CD4-positive, alpha-beta T cell treated with Interleukin-4 for 4 hours (primary cell): ENCODE measurements at regions not wholly inside any gene's neighbourhood (a gene's known extent, or its start where the extent isn't known, plus 50 kb on each side); places are given as distances from the start of the nearest gene placed in this dataset.
"Not testable (repeated sequence)": the region's sequence is repeated elsewhere in the genome, so short reads cannot be mapped to it uniquely, and the experiment has no call there.

Experiments used
- DNase-seq: peaks from one replicate; pipeline ENCODE4 v3.0.0-alpha.2; 2020

DNA sequence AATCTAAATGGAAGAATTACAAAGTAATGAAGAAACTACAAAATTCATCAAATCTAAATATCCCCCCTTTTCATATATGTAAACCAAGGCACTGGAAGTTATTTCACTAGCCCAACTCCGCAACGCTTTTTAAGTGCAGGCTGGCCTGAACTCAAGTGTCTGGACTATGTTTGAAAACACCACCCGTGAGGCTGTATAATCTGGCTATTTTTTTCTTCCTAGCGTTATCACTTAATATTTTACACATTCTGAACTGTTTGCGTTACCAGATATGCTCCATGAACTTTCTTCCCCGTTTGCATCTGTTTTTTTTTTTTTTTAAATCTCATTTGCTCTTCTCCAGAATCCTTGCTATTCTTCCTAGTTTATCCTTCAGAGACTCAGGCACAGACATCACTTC lies 619.5 kb upstream of the CBLB start:
- DNase-seq = no peak

DNA sequence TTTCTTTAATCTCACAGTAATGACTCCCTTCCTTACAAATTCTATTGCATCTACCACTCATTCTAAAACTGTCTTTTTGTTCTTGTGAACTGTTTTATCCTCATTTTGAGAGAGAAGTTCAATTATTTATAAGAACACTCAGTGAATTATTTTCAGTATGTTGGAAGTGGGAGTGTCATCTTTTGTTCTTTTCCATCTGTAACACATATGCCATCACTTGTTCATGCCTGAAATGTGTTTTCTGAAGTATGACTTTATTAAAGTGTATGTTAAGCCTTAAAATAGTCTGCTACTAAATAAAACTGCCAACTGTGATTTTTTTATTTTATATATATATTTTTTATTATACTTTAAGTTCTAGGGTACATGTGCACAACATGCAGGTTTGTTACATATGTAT lies 623.0 kb upstream of the CBLB start:
- no peak for DNase-seq

DNA sequence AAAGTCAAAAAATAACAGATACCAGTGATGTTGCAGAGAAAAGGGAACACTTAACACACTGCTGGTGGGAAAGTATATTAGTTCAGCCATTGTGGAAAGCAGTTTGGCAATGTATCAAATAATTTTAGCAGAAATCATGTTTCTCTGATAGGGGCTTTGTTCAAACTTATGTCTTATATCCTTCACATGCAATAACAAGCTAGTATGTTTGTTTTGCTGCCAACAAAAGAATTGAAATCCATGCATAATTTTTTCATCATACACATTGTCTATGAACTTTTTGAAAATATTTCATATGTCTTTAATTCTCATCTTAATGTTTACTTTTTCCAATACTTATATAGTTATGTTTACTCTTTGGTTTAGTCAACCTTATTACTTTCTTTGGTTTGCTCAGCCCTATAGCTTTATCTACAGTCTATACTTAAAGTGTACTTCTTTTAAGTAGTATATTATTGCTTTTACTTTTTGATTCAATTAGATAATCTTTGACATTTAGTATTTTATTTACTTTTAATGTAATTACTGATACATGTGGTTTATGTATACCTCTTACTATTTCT lies 639.6 kb upstream of the CBLB start:
- no peak for DNase-seq

DNA sequence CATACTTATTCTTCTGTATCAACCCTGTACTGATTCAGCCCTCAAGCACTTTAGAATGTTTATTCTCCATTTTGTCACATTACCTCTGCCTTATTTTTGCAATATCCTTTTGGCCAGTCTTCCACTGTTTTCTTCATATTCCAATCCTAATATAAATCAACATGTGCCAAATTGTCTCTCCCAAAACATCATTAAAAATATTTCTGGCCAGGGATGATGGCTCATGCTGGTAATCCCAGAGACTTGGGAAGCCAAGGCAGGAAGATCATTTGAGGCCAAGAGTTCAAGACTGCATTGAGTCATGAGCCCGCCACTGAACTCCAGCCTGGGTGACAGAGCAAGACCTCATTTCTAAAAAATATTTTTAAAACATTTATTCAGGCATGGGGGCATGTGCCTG lies 641.4 kb upstream of the CBLB start:
- no peak for DNase-seq

DNA sequence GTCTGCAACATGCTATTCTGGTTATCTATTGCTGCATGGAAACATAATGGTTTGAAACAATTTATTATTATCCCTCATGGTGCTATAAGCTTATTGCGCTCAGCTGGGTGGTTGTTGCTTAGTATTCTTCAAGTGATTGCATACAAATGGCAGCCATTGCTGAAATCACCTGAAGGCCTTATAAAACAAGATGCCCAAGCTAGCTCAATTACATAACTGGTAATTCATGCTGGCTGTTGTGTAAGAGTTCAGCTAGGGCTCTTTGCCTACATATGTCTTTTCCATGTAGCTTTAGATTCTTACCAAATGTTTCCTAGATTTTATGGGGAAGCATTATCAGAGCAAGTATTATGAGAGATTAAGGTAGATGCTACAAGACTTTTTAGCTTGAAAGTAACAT lies 644.0 kb upstream of the CBLB start:
- DNase-seq = no peak

DNA sequence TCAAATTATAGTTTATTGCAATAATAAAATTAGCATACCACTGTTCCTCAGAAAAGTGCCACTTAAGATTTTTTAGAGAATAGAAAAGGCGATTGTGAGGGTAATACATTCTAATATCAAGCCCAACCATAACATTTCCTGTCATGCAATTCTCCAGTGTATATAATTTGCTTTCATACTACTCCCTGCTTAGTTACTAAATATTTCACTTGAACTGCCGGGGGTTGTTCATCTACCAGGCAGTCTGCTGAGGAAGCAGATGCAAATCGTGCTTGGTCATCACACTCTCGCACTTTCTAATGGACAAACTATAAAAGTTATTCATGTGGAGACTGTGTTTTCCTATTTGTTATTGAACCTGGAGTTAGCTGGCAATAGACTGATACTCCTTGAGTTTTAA lies 645.6 kb upstream of the CBLB start:
- DNase-seq = no peak

DNA sequence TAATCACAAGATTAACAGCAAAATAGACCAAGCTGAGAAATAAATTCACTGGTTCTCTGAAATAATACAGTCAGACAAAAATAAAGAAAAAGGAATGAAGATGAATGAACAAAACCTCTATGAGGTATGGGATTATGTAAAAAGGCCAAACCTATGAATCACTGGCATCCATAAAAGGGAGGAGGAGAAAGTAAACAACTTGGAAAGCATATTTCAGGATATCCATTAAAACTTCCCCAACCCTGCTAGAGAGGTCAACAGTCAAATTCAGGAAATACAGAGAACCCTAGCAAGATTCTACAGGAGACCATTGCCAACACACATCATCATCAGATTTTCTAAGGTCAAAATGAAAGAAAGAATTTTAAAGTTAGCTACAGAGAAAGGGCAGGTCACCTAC lies 649.7 kb upstream of the CBLB start:
- DNase-seq = no peak

DNA sequence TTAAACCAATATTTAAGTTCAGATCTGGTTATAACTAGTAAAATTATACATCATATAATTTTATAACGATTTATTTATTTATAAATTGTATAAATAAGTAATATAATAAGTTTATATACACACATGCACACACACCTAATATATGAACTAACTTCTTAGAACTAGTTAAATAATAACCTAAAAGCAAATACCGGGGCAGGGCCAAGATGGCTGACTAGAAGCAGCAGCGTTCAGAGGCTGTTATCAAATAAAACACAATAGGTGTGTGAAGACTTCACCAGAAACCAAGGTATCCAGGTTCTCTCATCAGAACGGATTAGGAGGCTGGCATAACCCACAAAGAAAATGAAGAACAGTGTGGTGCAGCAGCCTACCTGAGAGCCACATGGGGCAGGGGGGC lies 653.6 kb upstream of the CBLB start:
- no peak for DNase-seq

DNA sequence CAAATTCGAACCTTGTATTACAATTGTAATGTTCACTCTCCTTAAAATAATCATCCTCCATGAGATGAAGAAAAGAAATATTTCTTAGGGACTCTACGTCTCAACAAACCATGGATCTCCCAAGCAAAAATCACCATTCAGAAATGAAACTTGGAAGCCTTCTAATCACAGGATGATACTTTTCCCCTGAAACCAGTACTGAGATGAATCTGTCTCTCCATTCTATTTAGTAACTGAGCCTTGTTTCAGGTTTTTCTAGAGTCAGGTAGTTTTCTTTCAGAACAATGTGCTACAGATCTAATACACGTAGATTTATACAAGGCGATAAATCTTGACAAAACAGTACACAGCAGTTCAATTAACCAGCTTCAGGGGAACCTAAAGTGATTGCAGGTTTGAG lies 660.1 kb upstream of the CBLB start:
- DNase-seq = no peak

DNA sequence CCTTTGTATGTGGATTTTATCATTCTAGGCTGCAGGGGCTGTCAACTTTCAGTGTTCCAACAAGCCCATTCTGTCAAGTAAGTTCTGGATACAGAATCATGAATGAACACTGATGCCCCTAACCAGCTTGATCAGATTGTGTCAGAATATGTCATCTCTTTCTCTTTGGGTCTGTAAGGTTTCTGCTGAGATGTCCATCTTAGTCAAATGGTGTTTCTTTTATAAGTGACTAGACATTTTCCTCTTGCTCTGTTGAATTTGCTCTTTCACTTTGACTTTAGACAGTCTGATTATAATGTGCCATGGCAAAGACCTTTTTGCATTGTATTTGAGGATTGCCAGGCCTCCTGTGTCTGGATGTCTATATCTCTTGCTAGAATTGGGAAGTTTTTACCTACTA lies 660.9 kb upstream of the CBLB start:
- DNase-seq = no peak

DNA sequence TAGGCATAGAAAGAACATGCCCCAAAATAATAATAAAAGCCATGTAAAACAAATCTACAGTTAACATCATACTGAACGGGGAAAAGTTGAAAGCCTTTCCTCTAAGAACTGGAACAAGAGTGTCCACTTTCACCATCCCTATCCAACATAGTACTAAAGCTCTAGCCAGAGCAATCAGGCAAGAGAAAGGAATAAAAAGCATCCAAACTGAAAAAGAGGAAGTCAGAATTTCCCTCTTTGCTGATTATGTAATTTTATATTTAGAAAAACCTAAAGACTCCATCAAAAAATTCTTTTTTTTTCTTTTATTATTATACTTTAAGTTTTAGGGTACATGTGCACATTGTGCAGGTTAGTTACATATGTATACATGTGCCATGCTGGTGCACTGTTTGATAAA lies 661.6 kb upstream of the CBLB start:
- no peak for DNase-seq

DNA sequence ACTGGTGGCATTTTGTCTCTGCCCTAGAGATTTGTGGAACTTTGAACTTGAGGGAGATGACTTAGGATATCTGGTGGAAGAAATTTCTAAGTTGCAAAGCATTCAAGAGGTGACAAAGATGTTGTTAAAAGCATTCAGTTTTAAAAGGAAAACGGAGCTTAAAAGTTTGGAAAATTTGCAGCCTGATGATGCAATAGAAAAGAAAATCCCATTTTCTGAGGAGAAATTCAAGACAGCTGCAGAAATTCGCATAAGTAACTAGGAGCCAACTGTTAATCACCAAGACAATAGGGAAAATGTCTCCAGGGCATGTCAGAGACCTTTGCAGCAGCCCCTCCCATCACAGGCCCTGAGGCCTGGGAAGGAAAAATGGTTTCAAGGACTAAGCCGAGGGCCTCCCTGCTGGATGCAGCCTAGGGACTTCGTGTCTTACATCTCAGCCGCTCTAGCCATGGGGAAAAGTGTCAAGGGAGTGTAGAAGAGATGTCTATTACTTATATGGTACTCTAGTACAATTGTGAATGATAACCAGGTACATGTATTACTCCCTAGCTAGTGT lies 663.0 kb upstream of the CBLB start:
- DNase-seq = not testable (repeated sequence)

DNA sequence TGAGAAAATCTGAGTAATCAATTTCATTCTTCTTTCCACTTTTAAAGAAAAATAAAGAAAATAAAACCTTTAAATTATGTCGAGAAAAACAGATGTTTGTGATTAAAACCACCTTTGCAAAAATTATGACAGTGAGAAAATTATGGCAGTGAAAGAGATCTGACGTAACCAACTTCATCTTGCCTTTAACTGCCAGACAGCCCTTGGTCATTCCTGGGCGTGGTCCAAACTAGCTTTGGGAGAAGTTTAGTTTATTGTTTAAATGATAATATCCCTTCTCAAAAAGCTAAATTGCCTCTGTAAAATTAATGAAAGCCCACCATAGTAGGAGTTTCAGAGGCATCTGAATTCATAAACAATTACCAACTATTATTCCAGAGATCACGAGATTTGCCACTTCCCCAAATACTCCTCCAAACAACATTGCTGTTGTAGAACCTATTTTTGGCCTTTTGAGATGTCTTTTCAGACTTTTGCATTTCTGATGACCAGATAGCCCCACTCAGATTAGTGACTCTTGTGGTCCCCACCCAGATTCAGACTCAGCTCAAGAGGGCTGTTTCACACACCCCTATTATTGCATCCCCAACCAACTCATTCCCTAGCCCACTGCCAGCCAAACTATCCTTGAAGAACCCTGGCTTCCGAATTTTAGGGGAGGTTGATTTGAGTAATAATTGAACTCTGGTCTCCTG lies 664.4 kb upstream of the CBLB start:
- no peak for DNase-seq

DNA sequence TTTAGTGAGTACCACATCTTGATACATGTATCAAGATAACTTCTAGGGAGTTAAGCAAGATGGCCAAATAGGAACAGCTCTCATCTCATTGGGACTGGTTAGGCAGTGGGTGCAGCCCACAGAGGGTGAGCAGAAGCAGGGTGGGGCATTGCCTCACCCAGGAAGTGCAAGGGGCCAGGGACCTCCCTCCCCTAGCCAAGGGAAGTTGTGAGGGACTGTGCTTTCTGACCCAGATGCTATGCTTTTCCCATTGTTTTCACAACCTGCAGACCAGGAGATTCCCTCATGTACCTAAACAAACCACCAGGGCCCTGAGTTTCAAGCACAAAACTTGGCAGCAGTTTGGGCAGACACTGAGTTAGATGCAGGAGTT lies 665.0 kb upstream of the CBLB start:
- DNase-seq = no peak

DNA sequence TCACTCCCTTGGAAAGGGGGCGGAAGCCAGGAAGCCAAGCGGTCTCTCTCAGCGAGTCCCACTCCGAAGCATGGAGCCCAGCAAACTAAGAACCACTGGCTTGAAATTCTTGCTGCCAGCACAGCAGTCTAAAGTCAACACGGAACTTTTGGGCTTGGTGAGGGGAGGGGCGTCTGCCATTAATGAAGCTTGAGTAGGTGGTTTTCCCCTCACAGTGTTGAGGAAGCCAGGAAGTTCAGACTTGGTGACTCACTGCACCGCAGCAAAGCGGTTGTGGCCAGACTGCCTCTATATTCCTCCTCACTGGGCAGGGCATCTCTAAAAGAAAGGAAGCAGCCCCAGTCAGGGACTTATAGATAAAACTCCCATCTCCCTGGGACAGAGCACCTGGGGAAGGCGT lies 665.4 kb upstream of the CBLB start:
- DNase-seq = peak; percentile 60

DNA sequence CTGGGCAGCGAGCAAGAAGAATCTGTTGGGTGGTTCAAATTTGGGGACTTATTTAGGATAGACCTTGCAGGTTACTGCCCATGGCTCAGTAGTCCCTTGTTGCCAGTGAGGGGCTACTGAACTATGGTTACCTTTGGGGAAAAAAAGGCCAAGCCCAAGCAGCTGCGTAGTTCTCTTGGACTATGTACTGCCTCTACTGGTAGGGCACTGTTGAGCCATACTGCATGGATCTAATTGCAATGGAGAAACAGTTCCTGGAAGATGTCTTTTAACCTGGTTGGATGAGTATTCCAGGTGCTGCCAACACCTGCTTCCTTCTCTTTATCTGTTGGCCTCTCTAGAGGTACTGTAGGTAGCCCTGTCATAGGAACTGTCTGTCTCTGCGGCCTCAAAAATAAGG lies 671.9 kb upstream of the CBLB start:
- no peak for DNase-seq

DNA sequence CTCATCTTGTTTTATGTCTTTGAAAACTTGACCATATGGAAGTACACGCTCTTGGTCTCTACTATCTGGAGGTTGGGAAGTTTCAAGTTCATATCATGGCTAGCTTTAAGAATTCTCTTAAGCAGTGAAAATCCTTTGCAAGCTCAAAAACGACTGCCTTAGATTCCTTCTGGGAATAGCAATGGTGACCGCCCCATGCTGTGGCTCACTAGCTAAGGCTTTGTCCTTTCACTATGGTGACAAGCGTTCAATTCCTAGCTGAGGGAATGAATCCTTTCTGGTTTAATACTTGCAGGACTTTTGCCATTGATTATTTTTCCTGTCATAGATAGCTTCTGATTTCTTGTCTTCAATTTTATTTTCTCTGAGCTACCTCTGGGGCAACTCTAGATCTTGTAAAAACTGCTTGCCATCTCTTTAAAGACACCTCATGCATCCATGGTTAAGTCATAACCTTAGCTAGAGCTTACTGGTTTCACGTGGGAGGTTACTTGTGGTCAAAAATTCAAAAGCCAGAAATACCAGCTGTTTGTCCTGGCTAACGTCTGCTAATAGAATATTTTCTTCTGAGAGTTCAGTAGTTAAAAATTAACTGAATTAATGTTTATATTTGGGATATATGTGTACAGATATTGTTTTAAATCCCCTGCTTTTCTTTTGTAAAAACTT lies 673.4 kb upstream of the CBLB start:
- no peak for DNase-seq

DNA sequence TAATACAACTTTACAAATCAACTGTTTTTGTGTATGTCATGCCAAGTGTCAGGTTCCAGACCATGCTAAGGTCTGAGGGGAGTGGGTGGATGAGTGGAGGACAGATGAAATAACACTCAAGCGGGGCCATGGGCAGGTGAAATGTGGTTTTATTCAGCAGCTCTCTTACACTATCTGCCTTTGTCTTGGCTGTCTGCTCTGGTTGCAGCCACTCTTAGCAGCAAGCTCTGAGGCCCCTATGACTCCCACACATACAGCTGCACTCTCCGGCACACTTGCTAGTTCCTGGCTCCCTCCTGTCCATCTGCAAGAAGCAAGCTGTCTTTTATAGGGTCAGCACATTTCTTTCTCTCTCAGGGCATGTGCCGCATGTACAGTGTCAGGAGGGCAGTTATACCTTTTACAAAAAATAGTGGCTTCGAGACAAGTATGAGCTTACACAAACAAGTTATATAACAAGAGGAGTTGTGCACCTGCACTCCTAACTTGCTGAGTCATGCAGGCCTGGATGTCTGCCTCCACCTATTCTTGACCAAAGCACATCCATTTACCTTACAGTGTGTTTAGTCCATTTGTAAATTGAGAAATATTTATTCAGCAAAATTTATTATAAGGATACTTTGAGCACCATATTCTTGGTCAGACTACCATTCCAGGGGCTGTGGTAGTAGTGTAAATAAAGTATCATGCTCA lies 683.7 kb upstream of the CBLB start:
- DNase-seq = no peak

DNA sequence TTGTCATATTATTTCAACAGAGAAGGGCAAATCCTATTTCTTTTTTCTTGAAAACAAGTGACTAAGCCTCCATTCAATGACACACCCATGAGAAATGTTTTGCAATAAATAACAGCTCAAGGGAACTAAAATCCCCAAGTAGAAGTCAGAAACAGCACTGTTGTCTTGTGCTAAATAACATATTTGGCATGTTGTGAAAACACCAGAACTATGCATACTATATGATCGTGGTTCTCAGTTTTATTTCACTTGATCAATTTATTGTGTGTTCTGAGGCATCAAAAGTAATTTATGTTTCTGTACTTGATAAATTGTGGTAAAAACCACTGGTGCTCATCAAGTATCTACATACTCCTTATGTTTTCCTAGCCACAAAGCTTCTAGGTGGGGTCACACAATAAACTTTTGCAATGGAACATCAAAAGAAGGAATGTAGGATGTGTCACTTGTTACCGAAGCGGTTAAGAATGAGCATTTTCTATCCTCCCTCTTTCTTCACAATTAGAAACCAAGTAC lies 691.7 kb upstream of the CBLB start:
- no peak for DNase-seq

DNA sequence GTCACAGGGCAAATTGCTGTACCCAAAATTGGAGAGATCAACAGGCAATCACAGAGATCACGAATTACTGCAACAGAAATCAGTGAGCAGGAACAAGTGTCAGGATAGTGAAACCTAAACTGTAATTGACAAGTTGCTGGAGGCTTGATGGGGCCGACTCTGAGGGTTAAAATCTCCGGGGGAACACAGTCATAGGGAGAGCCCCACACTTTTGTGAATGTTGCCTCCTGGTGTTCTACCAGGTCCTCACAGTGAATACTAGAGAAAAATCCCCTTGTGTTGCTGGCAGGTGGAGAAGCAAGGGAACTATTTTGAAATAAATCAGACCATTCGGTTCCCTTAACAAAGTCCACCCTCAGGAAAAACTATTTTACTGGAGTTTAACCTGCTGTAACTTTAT lies 697.5 kb upstream of the CBLB start:
- DNase-seq = no peak

DNA sequence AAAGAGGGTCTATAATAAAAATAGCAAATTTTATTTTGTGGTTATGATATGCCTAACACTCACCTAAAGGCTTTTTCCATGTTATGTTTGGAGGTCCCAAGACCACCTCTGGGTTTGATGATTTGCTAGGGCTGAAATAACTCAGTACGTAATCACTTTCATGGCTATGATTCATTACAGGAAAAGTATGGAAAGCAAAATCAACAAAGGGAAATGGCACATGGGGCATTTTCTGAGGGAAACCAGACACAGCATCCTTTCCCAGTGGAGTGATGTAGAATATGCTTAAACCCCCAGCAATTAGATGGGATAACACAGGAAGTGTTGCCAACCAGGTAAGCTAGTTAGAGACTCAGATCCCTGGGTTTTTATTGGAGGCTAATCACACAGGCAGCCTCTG lies 701.6 kb upstream of the CBLB start:
- no peak for DNase-seq

DNA sequence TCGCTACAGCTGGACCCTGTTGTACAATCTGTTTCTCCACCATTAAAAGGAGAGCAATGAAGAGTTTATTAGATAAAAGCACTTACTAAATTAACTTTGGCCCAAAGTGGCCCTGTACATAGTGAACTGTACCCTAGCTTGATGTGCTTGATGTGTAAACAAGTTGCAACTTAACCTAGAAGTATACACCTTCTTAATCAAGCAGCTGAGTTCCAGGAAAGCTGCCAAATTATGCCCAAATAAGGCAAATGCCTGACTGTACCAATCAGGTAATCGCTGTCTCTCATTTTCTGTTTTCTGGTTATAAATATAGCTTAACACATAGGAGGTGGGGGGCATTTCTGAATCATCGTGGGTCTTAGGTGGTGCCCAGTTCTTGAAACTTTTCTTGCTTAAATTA lies 704.8 kb upstream of the CBLB start:
- DNase-seq = no peak

DNA sequence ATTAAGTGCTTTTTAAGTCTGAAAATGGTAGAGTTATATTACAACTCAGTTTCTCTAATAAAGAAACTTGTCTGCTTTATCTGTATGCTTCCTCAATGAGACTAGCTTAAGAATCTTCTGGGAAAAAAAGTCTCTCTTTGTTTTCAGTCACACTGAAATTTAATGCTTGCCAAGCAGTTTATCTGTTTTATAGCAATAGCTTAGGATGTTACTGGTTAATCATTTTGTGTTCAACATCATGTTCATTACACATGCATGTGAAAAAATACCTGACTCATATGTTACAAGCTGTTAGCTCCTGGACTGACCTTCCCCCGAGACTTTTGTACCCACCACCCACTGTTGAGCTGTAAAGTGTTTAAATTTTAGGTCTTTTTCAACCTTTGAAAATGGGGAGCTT lies 706.2 kb upstream of the CBLB start:
- DNase-seq = no peak

DNA sequence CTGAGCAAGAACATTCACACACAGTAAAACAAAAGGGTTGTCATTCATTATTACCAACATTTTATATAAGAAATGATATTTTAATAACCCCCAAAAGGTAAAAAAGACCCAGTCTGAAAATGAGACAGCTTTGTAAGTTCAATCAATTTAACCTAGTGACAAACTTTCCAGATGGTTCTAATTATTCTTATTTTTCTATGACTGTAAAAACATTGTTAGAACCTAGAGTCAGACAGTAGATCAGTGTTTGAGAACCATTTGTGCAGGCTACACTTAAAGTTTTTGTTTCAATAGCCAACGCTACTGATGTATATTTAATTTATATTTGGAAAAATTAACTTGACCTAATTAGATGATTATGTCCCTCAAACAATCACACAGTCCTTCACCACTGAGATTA lies 708.4 kb upstream of the CBLB start:
- DNase-seq = no peak
